HG03175 (cell line): ENCODE measurements at regions not wholly inside any gene's neighbourhood (a gene's known extent, or its start where the extent isn't known, plus 50 kb on each side); places are given as distances from the start of the nearest gene placed in this dataset.
A peak's percentile ranks its signal among the peaks of the same experiment; 100 is the strongest.

Source experiments
- ATAC-seq: cut with Tn5 transposase; IDR thresholded peaks from one replicate; pipeline ENCODE4 v1.9.1; 2021; ENCODE audit warnings: mild to moderate bottlenecking, moderate library complexity; ENCODE audit not compliant: unreplicated experiment

- ATAC-seq: no peak
Observed at GRCh38 chr12:91935296-91935695, 210.3 kb downstream of the BTG1 start.

- ATAC-seq: no peak
Observed at GRCh38 chr12:91931111-91931510, 214.5 kb downstream of the BTG1 start.

- no peak for ATAC-seq
Observed at GRCh38 chr12:91928501-91928900, 217.1 kb downstream of the BTG1 start.

- no peak for ATAC-seq
Observed at GRCh38 chr12:91926848-91927247, 218.8 kb downstream of the BTG1 start.

- no peak for ATAC-seq
Observed at GRCh38 chr12:91924827-91925226, 220.8 kb downstream of the BTG1 start.

- ATAC-seq: no peak
Observed at GRCh38 chr12:91923864-91924263, 221.8 kb downstream of the BTG1 start.

- no peak for ATAC-seq
Observed at GRCh38 chr12:91922674-91923073, 223.0 kb downstream of the BTG1 start.

- no peak for ATAC-seq
Observed at GRCh38 chr12:91922139-91922538, 223.5 kb downstream of the BTG1 start.

GRCh38 chr12:91921555-91921954 lies 224.1 kb downstream of the BTG1 start:
- ATAC-seq: no peak

GRCh38 chr12:91920741-91921140 lies 224.9 kb downstream of the BTG1 start:
- no peak for ATAC-seq

- no peak for ATAC-seq
Observed at GRCh38 chr12:91920276-91920675, 225.4 kb downstream of the BTG1 start.

- no peak for ATAC-seq
Observed at GRCh38 chr12:91918431-91918830, 227.2 kb downstream of the BTG1 start.

GRCh38 chr12:91914701-91915100 lies 230.9 kb downstream of the BTG1 start:
- ATAC-seq: no peak

- no peak for ATAC-seq
Observed at GRCh38 chr12:91913651-91914050, 232.0 kb downstream of the BTG1 start.

GRCh38 chr12:91913124-91913523 lies 232.5 kb downstream of the BTG1 start:
- no peak for ATAC-seq

GRCh38 chr12:91912178-91912577 lies 233.5 kb downstream of the BTG1 start:
- ATAC-seq: no peak

- no peak for ATAC-seq
Observed at GRCh38 chr12:91910871-91911388, 234.7 kb downstream of the BTG1 start.

GRCh38 chr12:91902860-91903683 lies 242.6 kb downstream of the BTG1 start:
- no peak for ATAC-seq

- peak; percentile 59 for ATAC-seq
Observed at GRCh38 chr12:91901381-91902074, 244.1 kb downstream of the BTG1 start.

GRCh38 chr12:91900971-91901370 lies 244.7 kb downstream of the BTG1 start:
- no peak for ATAC-seq

GRCh38 chr12:91899056-91899455 lies 246.6 kb downstream of the BTG1 start:
- no peak for ATAC-seq

GRCh38 chr12:91897025-91897515 lies 248.6 kb downstream of the BTG1 start:
- no peak for ATAC-seq
